ENCODE measurements at regions not wholly inside any gene's neighbourhood (a gene's known extent, or its start where the extent isn't known, plus 50 kb on each side); places are given as distances from the start of the nearest gene placed in this dataset.

DNA sequence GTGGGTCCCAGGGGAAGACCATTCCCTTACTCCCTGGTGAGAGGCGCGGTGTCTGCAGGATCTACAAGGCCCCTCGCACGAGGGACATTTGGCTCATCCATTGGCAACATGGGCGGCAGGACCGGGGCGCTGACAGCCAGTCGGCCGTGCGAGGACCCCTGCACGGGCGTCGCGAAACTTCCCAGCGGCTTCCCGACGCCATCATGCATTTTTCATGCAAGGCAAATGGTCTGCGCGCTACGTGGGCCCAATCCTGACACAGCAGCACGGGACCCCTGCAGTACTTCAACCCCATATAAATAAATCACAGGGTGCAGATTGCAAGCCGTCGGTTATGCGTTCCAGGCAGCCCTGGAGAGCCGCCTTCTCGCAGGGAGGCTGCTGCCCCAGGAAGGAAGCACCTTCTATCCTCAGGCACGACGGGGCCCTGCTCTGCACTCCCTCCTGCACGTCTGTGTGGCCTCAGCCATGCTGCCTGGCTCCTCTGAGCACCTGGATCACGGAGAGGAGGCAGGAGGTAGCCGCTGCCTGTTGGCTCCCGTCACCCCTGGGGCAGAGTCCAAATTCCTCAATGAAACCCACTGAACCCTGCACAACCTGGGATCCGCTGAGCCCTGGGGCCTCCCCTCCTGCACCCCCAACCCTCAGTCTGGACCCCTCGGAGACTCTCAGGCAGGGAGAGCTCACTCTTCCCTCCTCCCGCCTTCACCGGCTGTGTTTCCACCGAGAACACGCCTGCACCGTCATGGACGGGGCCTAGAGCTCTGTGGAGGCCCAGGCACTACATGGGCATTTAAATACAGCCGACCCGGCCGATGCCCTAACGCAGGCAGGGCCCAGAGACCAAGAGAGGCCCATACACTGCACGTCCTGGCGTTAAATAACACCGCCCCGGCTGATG, 90.5 kb downstream of the PDGFA start:
- peak in 1 of 5 donors; percentile 44 for DNase-seq
- WGBS, 4 donors: 90 to 92% (median 92%) methylated on average over 30 to 48 of the region's 48 CpGs

DNA sequence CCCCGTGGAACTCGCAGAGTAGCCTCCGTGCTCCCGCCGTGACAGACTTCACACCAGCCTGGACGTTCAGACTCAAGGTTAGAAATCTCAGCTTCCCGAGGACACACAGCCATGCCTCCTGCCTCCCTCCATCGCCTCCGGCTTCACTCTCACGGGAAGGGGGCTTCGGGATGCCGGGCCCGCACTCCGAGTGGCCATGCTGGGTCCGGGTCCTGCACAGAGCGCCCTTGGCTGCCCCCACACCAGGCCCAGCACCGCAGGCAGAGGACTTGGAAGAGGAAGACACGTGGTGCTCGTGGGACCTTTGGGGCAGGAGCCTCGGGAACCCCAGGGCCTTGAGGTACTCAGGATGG, 89.8 kb downstream of the PDGFA start:
- intact Hi-C loops (cut with DNase I): no loop called here
- H3K4me1 ChIP-seq: peaks cover 0 to 13% (median 2%) of the 10 kb centered on the region in 12 donors
- DNase-seq (no peak), ATAC-seq (no peak)
- no peaks in the 10 kb centered on the region for H3K9me3 ChIP-seq
- TF ChIP-seq, protein P1, sequence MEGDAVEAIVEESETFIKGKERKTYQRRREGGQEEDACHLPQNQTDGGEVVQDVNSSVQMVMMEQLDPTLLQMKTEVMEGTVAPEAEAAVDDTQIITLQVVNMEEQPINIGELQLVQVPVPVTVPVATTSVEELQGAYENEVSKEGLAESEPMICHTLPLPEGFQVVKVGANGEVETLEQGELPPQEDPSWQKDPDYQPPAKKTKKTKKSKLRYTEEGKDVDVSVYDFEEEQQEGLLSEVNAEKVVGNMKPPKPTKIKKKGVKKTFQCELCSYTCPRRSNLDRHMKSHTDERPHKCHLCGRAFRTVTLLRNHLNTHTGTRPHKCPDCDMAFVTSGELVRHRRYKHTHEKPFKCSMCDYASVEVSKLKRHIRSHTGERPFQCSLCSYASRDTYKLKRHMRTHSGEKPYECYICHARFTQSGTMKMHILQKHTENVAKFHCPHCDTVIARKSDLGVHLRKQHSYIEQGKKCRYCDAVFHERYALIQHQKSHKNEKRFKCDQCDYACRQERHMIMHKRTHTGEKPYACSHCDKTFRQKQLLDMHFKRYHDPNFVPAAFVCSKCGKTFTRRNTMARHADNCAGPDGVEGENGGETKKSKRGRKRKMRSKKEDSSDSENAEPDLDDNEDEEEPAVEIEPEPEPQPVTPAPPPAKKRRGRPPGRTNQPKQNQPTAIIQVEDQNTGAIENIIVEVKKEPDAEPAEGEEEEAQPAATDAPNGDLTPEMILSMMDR (IDR thresholded peaks at IDR 0.05): no peak
- TF ChIP-seq POLR2A (IDR thresholded peaks at IDR 0.05): no peak
- WGBS, 4 donors: 92 to 96% (median 93%) methylated on average over 19 to 20 of the region's 20 CpGs
- H3K4me3 ChIP-seq: no peak overlapping the region
- peaks cover 0 to 13% (median 0%) of the 10 kb centered on the region in 9 donors for H3K27me3 ChIP-seq
- no peaks in the 10 kb centered on the region for H3K36me3 ChIP-seq
- no peak overlapping the region for H3K27ac ChIP-seq

More for the DNA sequence above, 90.5 kb downstream of the PDGFA start:
- TF ChIP-seq POLR2A (IDR thresholded peaks at IDR 0.05): no peak
- TF ChIP-seq, protein P1 (IDR thresholded peaks at IDR 0.05): no peak
- peaks cover 0 to 15% (median 2%) of the 10 kb centered on the region in 12 donors for H3K4me1 ChIP-seq
- H3K4me3 ChIP-seq: no peak overlapping the region
- H3K27me3 ChIP-seq: peaks cover 0 to 11% (median 0%) of the 10 kb centered on the region in 9 donors
- intact Hi-C loops (cut with DNase I): no loop called here
- no peak for ATAC-seq
- no peak overlapping the region for H3K27ac ChIP-seq
- H3K9me3 ChIP-seq: no peaks in the 10 kb centered on the region
- H3K36me3 ChIP-seq: no peaks in the 10 kb centered on the region

DNA sequence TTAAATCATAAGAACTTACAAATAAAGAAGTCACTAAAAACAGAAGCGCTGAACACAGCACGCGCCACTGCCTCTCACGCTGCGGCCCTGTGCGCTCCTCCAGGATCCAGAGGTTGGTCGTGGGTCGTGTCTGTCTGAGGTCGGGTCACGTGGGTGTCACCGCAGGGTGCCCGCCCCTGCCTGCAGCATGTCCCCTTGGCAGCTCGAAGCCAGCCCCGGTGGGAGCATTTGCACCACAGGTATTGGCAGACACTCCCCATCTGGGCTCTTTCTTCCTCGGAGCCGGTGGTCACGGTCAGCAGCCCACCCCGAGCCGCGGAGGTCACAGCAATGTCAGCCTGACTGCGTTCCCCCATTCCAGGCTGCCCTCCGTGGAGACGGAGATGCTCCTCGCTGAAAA, 88.6 kb downstream of the PDGFA start:
- TF ChIP-seq POLR2A (IDR thresholded peaks at IDR 0.05): no peak
- TF ChIP-seq, protein P1 (IDR thresholded peaks at IDR 0.05): no peak
- H3K4me1 ChIP-seq: peaks cover 0 to under 1% (median 0%) of the 10 kb centered on the region in 12 donors
- H3K27me3 ChIP-seq: peaks cover 0 to 15% (median 0%) of the 10 kb centered on the region in 9 donors
- no peaks in the 10 kb centered on the region for H3K9me3 ChIP-seq
- intact Hi-C loops (cut with DNase I): no loop called here
- DNase-seq (no peak), ATAC-seq (no peak)
- 85 to 90% (median 86%) methylated on average over 24 of the region's 24 CpGs for WGBS, 4 donors
- no peak overlapping the region for H3K4me3 ChIP-seq
- H3K36me3 ChIP-seq: no peaks in the 10 kb centered on the region
- no peak overlapping the region for H3K27ac ChIP-seq

DNA sequence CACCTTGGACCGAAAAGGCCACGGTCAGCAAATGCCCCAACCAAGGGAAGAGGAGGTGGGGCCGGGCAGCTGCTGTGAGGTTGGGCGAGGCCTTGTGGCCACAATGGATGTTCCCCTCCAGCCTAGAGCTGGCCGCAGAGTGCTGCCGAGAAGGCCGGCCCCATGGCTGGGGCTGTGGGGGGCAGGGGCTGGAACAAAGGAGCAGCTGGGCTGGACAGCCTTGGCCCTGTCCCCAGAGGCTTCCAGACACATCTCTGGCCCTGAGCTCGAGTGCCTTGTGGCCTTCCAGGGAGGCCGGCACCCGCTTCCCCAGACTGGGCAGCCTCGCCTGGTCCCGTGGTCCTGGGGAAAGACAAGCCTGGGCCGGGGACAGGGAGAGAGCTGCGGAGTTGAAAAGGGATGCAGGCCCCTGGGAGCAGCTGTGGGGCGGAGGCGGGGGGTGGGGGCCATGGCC, 88.0 kb downstream of the PDGFA start:
- WGBS, 4 donors: 60 to 76% (median 70%) methylated on average over 6 to 16 of the region's 16 CpGs
- no peaks in the 10 kb centered on the region for H3K9me3 ChIP-seq
- no peak for DNase-seq

More for the DNA sequence above, 88.0 kb downstream of the PDGFA start:
- Histone ChIP-seq H3K27ac (peak overlapping the region in 1 of 12 donors; percentile 0), H3K36me3 (no peaks in the 10 kb centered on the region), H3K4me1 (no peaks in the 10 kb centered on the region), H3K27me3 (peaks cover 0 to 15% (median 0%) of the 10 kb centered on the region in 9 donors), H3K4me3 (no peak overlapping the region)
- TF ChIP-seq, protein P1 (IDR thresholded peaks at IDR 0.05): no peak
- no peak for TF ChIP-seq POLR2A (IDR thresholded peaks at IDR 0.05)
- ATAC-seq: peak in 1 of 4 donors; percentile 7
- intact Hi-C loops (cut with DNase I): no loop called here

Data from heart left ventricle (tissue), 16 donors.